ENCODE measurements at regions not wholly inside any gene's neighbourhood (a gene's known extent, or its start where the extent isn't known, plus 50 kb on each side); places are given as distances from the start of the nearest gene placed in this dataset.

- Histone ChIP-seq H3K4me2 (ENCODE audit: control insufficient read depth, extremely low read depth, insufficient read depth, low read depth, low read length) (no peak overlapping the region), H3K27me3 (ENCODE audit: control insufficient read depth, extremely low read depth, insufficient read depth, low read length) (peaks cover 3% of the 10 kb centered on the region), H2AFZ (ENCODE audit: control insufficient read depth, low read length) (no peak overlapping the region), H3K9me1 (ENCODE audit: control insufficient read depth, extremely low read depth, insufficient read depth, low read length) (no peaks in the 10 kb centered on the region), H3K4me1 (ENCODE audit: control insufficient read depth, extremely low read depth, insufficient read depth, low read length) (no peaks in the 10 kb centered on the region), H3K27ac (ENCODE audit: control insufficient read depth, insufficient read depth, low read length) (no peak overlapping the region), H3K36me3 (ENCODE audit: control insufficient read depth in 2 of 2, extremely low read depth in 1 of 2, insufficient read depth in 2 of 2, low read length in 2 of 2) (no peaks in the 10 kb centered on the region), H3K4me3 (ENCODE audit: control insufficient read depth in 2 of 3, extremely low read depth in 1 of 3, insufficient read depth in 2 of 3, low read depth in 1 of 3, low read length in 3 of 3) (no peak overlapping the region), H3K79me2 (ENCODE audit: control insufficient read depth, insufficient read depth, low read length) (no peaks in the 10 kb centered on the region), H3K9me3 (ENCODE audit: control insufficient read depth, low read depth, low read length) (no peaks in the 10 kb centered on the region), H3K9ac (ENCODE audit: control insufficient read depth, extremely low read depth, insufficient read depth, low read length) (no peak overlapping the region), H4K20me1 (ENCODE audit: control insufficient read depth, extremely low read depth, insufficient read depth, low read length) (no peaks in the 10 kb centered on the region)
- dilution Hi-C loops (cut with MboI; ENCODE audit: extremely low pct_ligation_motif_present, low sequenced_read_pairs), result no loop called here
- TF ChIP-seq CTCF (optimal IDR thresholded peaks at IDR 0.05 in 1 of 3, IDR thresholded peaks at IDR 0.05 in 1 of 3, conservative IDR thresholded peaks at IDR 0.05 in 1 of 3; ENCODE audit: extremely low read depth in 1 of 3, insufficient read depth in 2 of 3, low read length in 3 of 3), result no peak
- TF ChIP-seq EZH2 (IDR thresholded peaks at IDR 0.05; ENCODE audit: low read length), result no peak
- FAIRE-seq (no peak), DNase-seq (ENCODE audit: low read depth, low spot score) (no peak)
Observed at GRCh38 chr9:90061187-90061586, 456.4 kb downstream of the GADD45G start.

- no peak overlapping the region for H3K4me2 ChIP-seq (ENCODE audit: control insufficient read depth, extremely low read depth, insufficient read depth, low read depth, low read length)
- no peak for FAIRE-seq
- H3K9me3 ChIP-seq (ENCODE audit: control insufficient read depth, low read depth, low read length), result no peaks in the 10 kb centered on the region
- no peak overlapping the region for H3K9ac ChIP-seq (ENCODE audit: control insufficient read depth, extremely low read depth, insufficient read depth, low read length)
- H3K4me3 ChIP-seq (ENCODE audit: control insufficient read depth in 2 of 3, extremely low read depth in 1 of 3, insufficient read depth in 2 of 3, low read depth in 1 of 3, low read length in 3 of 3), result no peak overlapping the region
- H3K4me1 ChIP-seq (ENCODE audit: control insufficient read depth, extremely low read depth, insufficient read depth, low read length), result no peaks in the 10 kb centered on the region
- TF ChIP-seq EZH2 (IDR thresholded peaks at IDR 0.05; ENCODE audit: low read length) (no peak), CTCF (optimal IDR thresholded peaks at IDR 0.05 in 1 of 3, IDR thresholded peaks at IDR 0.05 in 1 of 3, conservative IDR thresholded peaks at IDR 0.05 in 1 of 3; ENCODE audit: extremely low read depth in 1 of 3, insufficient read depth in 2 of 3, low read length in 3 of 3) (no peak)
- no peak overlapping the region for H3K27ac ChIP-seq (ENCODE audit: control insufficient read depth, insufficient read depth, low read length)
- no peak overlapping the region for H2AFZ ChIP-seq (ENCODE audit: control insufficient read depth, low read length)
- H3K36me3 ChIP-seq (ENCODE audit: control insufficient read depth in 2 of 2, extremely low read depth in 1 of 2, insufficient read depth in 2 of 2, low read length in 2 of 2), result no peaks in the 10 kb centered on the region
- peaks cover 3% of the 10 kb centered on the region for H3K27me3 ChIP-seq (ENCODE audit: control insufficient read depth, extremely low read depth, insufficient read depth, low read length)
- no peak for DNase-seq (ENCODE audit: low read depth, low spot score)
- H3K9me1 ChIP-seq (ENCODE audit: control insufficient read depth, extremely low read depth, insufficient read depth, low read length), result no peaks in the 10 kb centered on the region
- H3K79me2 ChIP-seq (ENCODE audit: control insufficient read depth, insufficient read depth, low read length), result no peaks in the 10 kb centered on the region
- H4K20me1 ChIP-seq (ENCODE audit: control insufficient read depth, extremely low read depth, insufficient read depth, low read length), result no peaks in the 10 kb centered on the region
- dilution Hi-C loops (cut with MboI; ENCODE audit: extremely low pct_ligation_motif_present, low sequenced_read_pairs), result no loop called here
Observed at GRCh38 chr9:90062982-90063381, 458.2 kb downstream of the GADD45G start.

All from keratinocyte (primary cell).